Neural cell (in vitro differentiated cells): ENCODE measurements at regions not wholly inside any gene's neighbourhood (a gene's known extent, or its start where the extent isn't known, plus 50 kb on each side); places are given as distances from the start of the nearest gene placed in this dataset.

Source experiments
- CTCF ChIP-seq: fragments of 450-650 bp; IDR thresholded peaks from 2 replicates; pipeline ENCODE4 v1.5.1; 2014; ENCODE audit warnings: antibody characterized with exemption, mild to moderate bottlenecking, moderate library complexity; ENCODE audit not compliant: poor library complexity, severe bottlenecking
- EP300 ChIP-seq: fragments of 450-650 bp; conservative IDR thresholded peaks from 2 replicates; pipeline ENCODE4 v1.6.1; 2014; ENCODE audit warnings: antibody characterized with exemption, mild to moderate bottlenecking, moderate library complexity; ENCODE audit not compliant: poor library complexity, severe bottlenecking
- EZH2 ChIP-seq: fragments of 200-600, 300-800 bp; shearing (Covaris generic), sonication (generic); IDR thresholded peaks from 2 replicates; pipeline ENCODE4 v1.6.1; 2014; ENCODE audit warnings: antibody characterized with exemption, low read length, borderline replicate concordance, mild to moderate bottlenecking; ENCODE audit not compliant: insufficient read depth, poor library complexity, severe bottlenecking
- MXI1 ChIP-seq: fragments of 450-650 bp; conservative IDR thresholded peaks from 2 replicates; pipeline ENCODE4 v1.6.1; 2014; ENCODE audit warnings: antibody characterized with exemption, mild to moderate bottlenecking; ENCODE audit not compliant: poor library complexity, severe bottlenecking
- POLR2AphosphoS5 ChIP-seq: IDR thresholded peaks from 2 replicates; pipeline ENCODE4 v1.6.1; 2012
- RAD21 ChIP-seq: fragments of 450-650 bp; conservative IDR thresholded peaks from 2 replicates; pipeline ENCODE4 v1.6.1; 2014; ENCODE audit warnings: antibody characterized with exemption, mild to moderate bottlenecking, moderate library complexity
- SMC3 ChIP-seq: fragments of 450-650 bp; conservative IDR thresholded peaks from 2 replicates; pipeline ENCODE4 v1.6.1; 2014; ENCODE audit warnings: antibody characterized with exemption, mild to moderate bottlenecking, moderate library complexity; ENCODE audit not compliant: poor library complexity
- TAF1 ChIP-seq: IDR thresholded peaks from 2 replicates; pipeline ENCODE4 v1.6.1; 2012; ENCODE audit warnings: low read depth

GRCh38 chr4:34893382-34893781, 1350.9 kb downstream of the ARAP2 start:
- TF ChIP-seq CTCF (no peak), POLR2AphosphoS5 (no peak), EZH2 (no peak), EP300 (no peak), MXI1 (no peak), RAD21 (no peak), SMC3 (no peak), TAF1 (no peak)
